Naive thymus-derived CD4-positive, alpha-beta T cell (primary cell): ENCODE measurements at regions not wholly inside any gene's neighbourhood (a gene's known extent, or its start where the extent isn't known, plus 50 kb on each side); places are given as distances from the start of the nearest gene placed in this dataset.
"Not testable (repeated sequence)": the region's sequence is repeated elsewhere in the genome, so short reads cannot be mapped to it uniquely, and the experiment has no call there.

ENCODE experiments used
- ATAC-seq: fragments of 150-1000 bp; cut with Tn5 transposase; 2 replicates; pipeline ENCODE4 v1.10.0; 2021; ENCODE audit warnings: mild to moderate bottlenecking, moderate library complexity
- CTCF ChIA-PET: fragments of 350-600 bp; sonication (Branson Sonifier 250); formaldehyde crosslinking; loops from one replicate; lab custom pipeline; 2021; ENCODE audit warnings: antibody characterized with exemption; lab: Charles Lee
- POLR2A ChIA-PET: fragments of 350-600 bp; sonication (Branson Sonifier 250); formaldehyde crosslinking; loops from one replicate; lab custom pipeline; 2021; ENCODE audit warnings: antibody characterized with exemption, inconsistent platforms; lab: Charles Lee
- DNase-seq, 9 donors: peaks; one replicate each; pipeline versions ENCODE4 v3.0.0 to v3.0.0-alpha.2; 2020 to 2022; ENCODE audit warnings: mixed read lengths in 1 of 9
- H3K27ac ChIP-seq: one replicate; pipeline ENCODE4 v1.7.0; 2013; ENCODE audit warnings: mild to moderate bottlenecking, low read depth, low read length, moderate library complexity
- H3K27me3 ChIP-seq, 2 donors: one replicate each; pipeline ENCODE4 v1.7.0; 2013; ENCODE audit warnings: low read length in 2 of 2, mild to moderate bottlenecking in 2 of 2, moderate library complexity in 2 of 2; ENCODE audit not compliant: control insufficient read depth in 2 of 2, insufficient read depth in 2 of 2
- H3K36me3 ChIP-seq, 3 experiments: 1 replicate in 2 of 3; 2 replicates in 1 of 3; pipeline ENCODE4 v1.7.0; 2013; ENCODE audit warnings: low read length in 3 of 3, mild to moderate bottlenecking in 3 of 3, moderate library complexity in 1 of 3; ENCODE audit not compliant: insufficient read depth in 3 of 3, control insufficient read depth in 2 of 3
- H3K4me1 ChIP-seq, 2 donors: one replicate each; pipeline ENCODE4 v1.7.0; 2013; ENCODE audit warnings: low read length in 2 of 2, mild to moderate bottlenecking in 2 of 2, moderate library complexity in 1 of 2; ENCODE audit not compliant: control insufficient read depth in 2 of 2, insufficient read depth in 2 of 2
- H3K4me3 ChIP-seq: 2 replicates; pipeline ENCODE4 v1.7.0; 2013; ENCODE audit warnings: mild to moderate bottlenecking, low read length
- H3K9me3 ChIP-seq, 3 experiments: 1 replicate in 2 of 3; 2 replicates in 1 of 3; pipeline ENCODE4 v1.7.0; 2013; ENCODE audit warnings: low read length in 3 of 3; ENCODE audit not compliant: control insufficient read depth in 2 of 3
- H3K27ac Mint-ChIP-seq, 9 donors: one replicate each; pipeline ENCODE4 v1.8.0; 2020 to 2022; ENCODE audit warnings: mixed read lengths in 9 of 9, mild to moderate bottlenecking in 8 of 9, moderate library complexity in 5 of 9, inconsistent platforms in 2 of 9
- H3K27me3 Mint-ChIP-seq, 5 donors: one replicate each; pipeline ENCODE4 v1.8.0; 2021 to 2022; ENCODE audit warnings: mixed read lengths in 5 of 5, mild to moderate bottlenecking in 1 of 5
- H3K36me3 Mint-ChIP-seq, 5 donors: one replicate each; pipeline ENCODE4 v1.8.0; 2020 to 2022; ENCODE audit warnings: mixed read lengths in 5 of 5, mild to moderate bottlenecking in 3 of 5, inconsistent platforms in 1 of 5
- H3K4me1 Mint-ChIP-seq, 7 donors: one replicate each; pipeline ENCODE4 v1.8.0; 2020 to 2022; ENCODE audit warnings: mixed read lengths in 7 of 7, mild to moderate bottlenecking in 3 of 7, inconsistent platforms in 1 of 7
- H3K4me3 Mint-ChIP-seq, 10 donors: one replicate each; pipeline ENCODE4 v1.8.0; 2020 to 2022; ENCODE audit warnings: mild to moderate bottlenecking in 10 of 10, mixed read lengths in 10 of 10, moderate library complexity in 6 of 10, inconsistent platforms in 2 of 10
- H3K9me3 Mint-ChIP-seq, 11 donors: one replicate each; pipeline ENCODE4 v1.8.0; 2020 to 2022; ENCODE audit warnings: mixed read lengths in 11 of 11, mild to moderate bottlenecking in 4 of 11, inconsistent platforms in 1 of 11, moderate library complexity in 1 of 11
- intact Hi-C, 2 donors: fragments of 100-400 bp; cut with micrococcal nuclease; formaldehyde crosslinking; loops; one replicate each; pipeline ENCODE4 v1.15.1; 2023

- POLR2A ChIA-PET, result no interaction called here
- Histone ChIP-seq H3K4me3 (no peak overlapping the region), H3K27me3 (no peaks in the 10 kb centered on the region), H3K9me3 (no peaks in the 10 kb centered on the region), H3K27ac (no peak overlapping the region), H3K36me3 (no peaks in the 10 kb centered on the region), H3K4me1 (no peaks in the 10 kb centered on the region)
- Mint-ChIP-seq H3K27me3 (no peaks in the 10 kb centered on the region), H3K36me3 (no peaks in the 10 kb centered on the region), H3K4me1 (no peaks in the 10 kb centered on the region), H3K4me3 (no peak overlapping the region), H3K27ac (no peak overlapping the region), H3K9me3 (peaks cover 0 to 7% (median 0%) of the 10 kb centered on the region in 11 donors)
- CTCF ChIA-PET, result no interaction called here
- intact Hi-C loops, result no loop called here
- DNase-seq, result no peak
- no peak for ATAC-seq
Measured at GRCh38 chr5:106288979-106289378, 1381.8 kb downstream of the EFNA5 start.

DNA sequence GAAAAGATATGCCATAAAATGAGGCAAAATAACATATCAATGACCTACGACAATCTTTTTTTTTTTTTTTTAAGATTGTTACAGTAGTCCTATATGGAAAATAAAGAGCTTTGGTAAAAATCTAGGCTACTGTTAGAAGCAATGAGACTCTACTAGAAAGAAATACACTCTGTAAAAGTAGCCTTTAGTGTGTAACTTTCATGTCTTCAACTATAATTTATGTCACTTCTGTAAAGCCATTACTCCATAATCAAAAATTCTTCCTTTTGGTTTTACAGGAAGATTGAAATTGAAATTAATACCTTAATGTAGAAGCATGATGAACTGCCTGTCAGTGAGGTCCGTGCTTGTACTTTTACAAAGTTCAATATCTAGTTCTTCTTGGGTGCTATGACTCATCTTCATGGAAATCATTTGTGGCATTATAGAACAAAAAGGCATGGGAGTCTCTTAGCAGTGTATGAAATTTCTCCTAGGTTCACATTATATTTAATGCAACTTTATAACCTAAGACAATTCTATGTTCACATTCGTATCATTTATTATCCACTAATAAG, 1393.1 kb downstream of the EFNA5 start:
- H3K27me3 Mint-ChIP-seq, result no peaks in the 10 kb centered on the region

DNA sequence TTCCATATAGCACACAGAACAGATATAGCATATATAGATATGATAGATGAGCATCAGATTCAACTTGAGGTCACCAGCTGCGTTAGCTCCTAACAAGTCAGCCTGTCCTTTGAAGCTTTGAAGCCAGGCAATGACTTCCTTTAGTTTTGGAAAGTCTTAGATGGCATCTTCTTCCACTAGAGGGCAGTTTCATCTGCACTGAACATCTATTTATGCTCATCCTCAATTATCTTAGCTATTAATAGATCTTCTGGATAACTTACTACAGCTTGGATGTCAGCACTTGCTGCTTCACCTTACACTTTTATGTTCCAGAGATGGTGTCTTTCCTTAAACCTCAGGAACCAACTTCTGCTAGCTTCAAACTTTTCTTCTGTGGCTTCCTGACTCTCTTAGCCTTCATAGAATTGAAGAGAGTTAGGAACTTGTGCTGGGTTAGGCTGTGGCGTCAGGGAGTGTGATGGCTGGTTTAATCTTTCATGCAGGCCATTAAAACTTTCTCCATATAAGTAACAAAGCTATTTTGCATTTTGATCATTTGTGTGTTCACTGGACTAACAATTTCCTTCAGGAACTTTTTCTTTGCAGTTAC, 1401.4 kb downstream of the EFNA5 start:
- no peak overlapping the region for H3K27ac Mint-ChIP-seq
- H3K36me3 ChIP-seq, result no peaks in the 10 kb centered on the region
- no peaks in the 10 kb centered on the region for H3K4me1 ChIP-seq
- no peak overlapping the region for H3K4me3 ChIP-seq
- DNase-seq (no peak), ATAC-seq (no peak)
- no peak overlapping the region for H3K27ac ChIP-seq
- H3K9me3 ChIP-seq, result no peaks in the 10 kb centered on the region
- no peaks in the 10 kb centered on the region for H3K27me3 ChIP-seq
- H3K4me1 Mint-ChIP-seq, result no peaks in the 10 kb centered on the region
- no peaks in the 10 kb centered on the region for H3K27me3 Mint-ChIP-seq
- CTCF ChIA-PET, result no interaction called here
- H3K36me3 Mint-ChIP-seq, result no peaks in the 10 kb centered on the region
- peaks cover 0 to 18% (median 3%) of the 10 kb centered on the region in 11 donors for H3K9me3 Mint-ChIP-seq
- POLR2A ChIA-PET, result no interaction called here
- intact Hi-C loops, result no loop called here
- H3K4me3 Mint-ChIP-seq, result no peak overlapping the region

More for the DNA sequence above, 1393.1 kb downstream of the EFNA5 start:
- CTCF ChIA-PET, result no interaction called here
- Mint-ChIP-seq H3K27ac (no peak overlapping the region), H3K36me3 (no peaks in the 10 kb centered on the region), H3K4me3 (no peak overlapping the region), H3K9me3 (peaks cover 0 to 8% (median 2%) of the 10 kb centered on the region in 11 donors), H3K4me1 (no peaks in the 10 kb centered on the region)
- intact Hi-C loops, result no loop called here
- Histone ChIP-seq H3K27ac (no peak overlapping the region), H3K27me3 (no peaks in the 10 kb centered on the region), H3K4me1 (no peaks in the 10 kb centered on the region), H3K4me3 (no peak overlapping the region), H3K36me3 (no peaks in the 10 kb centered on the region), H3K9me3 (no peaks in the 10 kb centered on the region)
- ATAC-seq (no peak), DNase-seq (no peak)
- POLR2A ChIA-PET, result no interaction called here

GRCh38 chr5:106267256-106267655, 1403.5 kb downstream of the EFNA5 start:
- H3K4me1 Mint-ChIP-seq, result no peaks in the 10 kb centered on the region
- no peak for ATAC-seq
- H3K9me3 Mint-ChIP-seq, result peaks cover 0 to 18% (median 2%) of the 10 kb centered on the region in 11 donors
- CTCF ChIA-PET, result no interaction called here
- H3K4me3 Mint-ChIP-seq, result no peak overlapping the region
- POLR2A ChIA-PET, result no interaction called here
- DNase-seq, result no peak
- H3K27ac Mint-ChIP-seq, result no peak overlapping the region
- H3K9me3 ChIP-seq, result no peaks in the 10 kb centered on the region
- H3K27me3 ChIP-seq, result no peaks in the 10 kb centered on the region
- intact Hi-C loops, result no loop called here
- no peaks in the 10 kb centered on the region for H3K36me3 ChIP-seq
- H3K27me3 Mint-ChIP-seq, result no peaks in the 10 kb centered on the region
- no peak overlapping the region for H3K27ac ChIP-seq
- no peak overlapping the region for H3K4me3 ChIP-seq
- H3K4me1 ChIP-seq, result no peaks in the 10 kb centered on the region
- H3K36me3 Mint-ChIP-seq, result no peaks in the 10 kb centered on the region

DNA sequence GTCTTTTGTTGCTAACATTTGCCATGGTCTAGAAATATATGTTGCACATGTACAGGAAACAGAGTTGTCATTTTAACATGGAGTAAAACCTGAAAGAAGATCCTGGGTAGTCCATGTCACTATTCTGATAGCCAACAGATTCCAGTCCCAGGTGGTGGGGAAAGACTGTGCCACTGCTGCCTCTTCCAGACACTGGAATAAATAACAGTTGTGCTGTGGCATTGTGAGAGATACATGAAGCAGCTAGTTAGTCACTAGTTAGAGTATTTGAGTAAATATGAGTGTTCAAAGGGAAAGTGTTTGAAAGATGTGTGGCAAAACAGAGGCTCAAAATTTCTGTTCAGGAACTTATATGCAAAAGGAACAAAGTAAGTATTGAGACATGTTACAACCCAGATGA, 1408.3 kb downstream of the EFNA5 start:
- ChIA-PET CTCF (no interaction called here), POLR2A (no interaction called here)
- ATAC-seq (no peak), DNase-seq (no peak)
- Mint-ChIP-seq H3K4me3 (no peak overlapping the region), H3K27ac (no peak overlapping the region), H3K27me3 (no peaks in the 10 kb centered on the region), H3K36me3 (no peaks in the 10 kb centered on the region), H3K4me1 (no peaks in the 10 kb centered on the region), H3K9me3 (peaks cover 0 to 10% (median 0%) of the 10 kb centered on the region in 11 donors)
- Histone ChIP-seq H3K27me3 (no peaks in the 10 kb centered on the region), H3K9me3 (no peaks in the 10 kb centered on the region), H3K27ac (no peak overlapping the region), H3K4me3 (no peak overlapping the region), H3K36me3 (no peaks in the 10 kb centered on the region), H3K4me1 (no peaks in the 10 kb centered on the region)
- intact Hi-C loops, result no loop called here

GRCh38 chr5:106259431-106260090, 1411.2 kb downstream of the EFNA5 start:
- CTCF ChIA-PET, H3K4me3 Mint-ChIP-seq, H3K4me1 ChIP-seq, H3K27me3 ChIP-seq, H3K27me3 Mint-ChIP-seq, H3K27ac ChIP-seq, POLR2A ChIA-PET, H3K9me3 ChIP-seq, ATAC-seq, DNase-seq, H3K4me1 Mint-ChIP-seq, H3K36me3 Mint-ChIP-seq, H3K27ac Mint-ChIP-seq, H3K36me3 ChIP-seq, intact Hi-C loops, H3K9me3 Mint-ChIP-seq, H3K4me3 ChIP-seq: not testable (repeated sequence)

- no peak overlapping the region for H3K4me3 Mint-ChIP-seq
- H3K9me3 Mint-ChIP-seq, result peaks cover 0 to 9% (median 0%) of the 10 kb centered on the region in 11 donors
- H3K36me3 Mint-ChIP-seq, result no peaks in the 10 kb centered on the region
- no peaks in the 10 kb centered on the region for H3K27me3 ChIP-seq
- H3K27me3 Mint-ChIP-seq, result no peaks in the 10 kb centered on the region
- ChIA-PET CTCF (no interaction called here), POLR2A (no interaction called here)
- no peak overlapping the region for H3K27ac ChIP-seq
- no peak overlapping the region for H3K4me3 ChIP-seq
- ATAC-seq (no peak), DNase-seq (no peak)
- H3K4me1 ChIP-seq, result no peaks in the 10 kb centered on the region
- H3K4me1 Mint-ChIP-seq, result no peaks in the 10 kb centered on the region
- intact Hi-C loops, result no loop called here
- no peaks in the 10 kb centered on the region for H3K9me3 ChIP-seq
- H3K36me3 ChIP-seq, result no peaks in the 10 kb centered on the region
- no peak overlapping the region for H3K27ac Mint-ChIP-seq
Measured at GRCh38 chr5:106258591-106259125, 1412.1 kb downstream of the EFNA5 start.
